Esophagus muscularis mucosa (tissue), 3 donors: ENCODE measurements at regions not wholly inside any gene's neighbourhood (a gene's known extent, or its start where the extent isn't known, plus 50 kb on each side); places are given as distances from the start of the nearest gene placed in this dataset.

ENCODE experiments used
- CTCF ChIP-seq, 3 experiments: fragments of 200-600 bp in 2 of 3; fragments of 450-650 bp in 1 of 3; sonication (generic) in 2 of 3; IDR thresholded peaks; one replicate each; pipeline ENCODE4 v1.5.1; 2017 to 2019; ENCODE audit warnings: antibody characterized with exemption in 3 of 3, mild to moderate bottlenecking in 2 of 3, moderate library complexity in 1 of 3
- POLR2A ChIP-seq: fragments of 450-650 bp; IDR thresholded peaks from one replicate; pipeline ENCODE4 v1.6.1; 2017; ENCODE audit warnings: antibody characterized with exemption, moderate library complexity, mild to moderate bottlenecking, low read depth
- POLR2AphosphoS5 ChIP-seq, 2 donors: sonication (generic); formaldehyde crosslinking; IDR thresholded peaks; one replicate each; pipeline ENCODE4 v1.6.1; 2017; ENCODE audit warnings: antibody characterized with exemption in 2 of 2

- TF ChIP-seq CTCF (IDR thresholded peaks at IDR 0.05) (no peak), POLR2A (no peak), POLR2AphosphoS5 (IDR thresholded peaks at IDR 0.05) (no peak)
Measured at GRCh38 chr5:40406741-40407211, 272.9 kb upstream of the PTGER4 start.
